ENCODE measurements at regions not wholly inside any gene's neighbourhood (a gene's known extent, or its start where the extent isn't known, plus 50 kb on each side); places are given as distances from the start of the nearest gene placed in this dataset.

DNA sequence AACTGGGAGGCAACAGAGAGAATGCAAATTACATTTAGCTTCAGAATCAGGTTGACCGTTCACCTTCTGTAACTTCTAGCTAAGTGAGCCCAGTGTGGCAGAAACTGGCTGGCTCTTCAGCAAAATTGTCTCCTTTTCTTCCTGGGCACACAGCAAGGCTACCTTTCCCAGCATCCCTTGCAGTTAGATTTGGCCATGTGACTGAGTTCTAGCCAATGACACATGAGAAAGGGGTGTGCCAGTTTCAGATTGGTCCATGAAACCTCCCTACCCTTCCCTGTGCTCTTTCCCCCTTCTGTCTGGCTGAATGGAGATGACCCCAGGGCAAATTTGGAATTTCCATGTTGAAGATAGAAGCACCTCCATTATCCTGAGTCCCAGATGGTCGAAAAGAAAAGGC is 72.5 kb upstream of the SMIM23 start (continued):
- TF ChIP-seq, protein P1, sequence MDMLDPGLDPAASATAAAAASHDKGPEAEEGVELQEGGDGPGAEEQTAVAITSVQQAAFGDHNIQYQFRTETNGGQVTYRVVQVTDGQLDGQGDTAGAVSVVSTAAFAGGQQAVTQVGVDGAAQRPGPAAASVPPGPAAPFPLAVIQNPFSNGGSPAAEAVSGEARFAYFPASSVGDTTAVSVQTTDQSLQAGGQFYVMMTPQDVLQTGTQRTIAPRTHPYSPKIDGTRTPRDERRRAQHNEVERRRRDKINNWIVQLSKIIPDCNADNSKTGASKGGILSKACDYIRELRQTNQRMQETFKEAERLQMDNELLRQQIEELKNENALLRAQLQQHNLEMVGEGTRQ (IDR thresholded peaks at IDR 0.05): no peak
- no peak for TF ChIP-seq EHF (CRISPR knock-in tag; IDR thresholded peaks at IDR 0.05)
- TF ChIP-seq TFCP2L1 (CRISPR knock-in tag; IDR thresholded peaks at IDR 0.05): no peak
- TF ChIP-seq, protein P2, sequence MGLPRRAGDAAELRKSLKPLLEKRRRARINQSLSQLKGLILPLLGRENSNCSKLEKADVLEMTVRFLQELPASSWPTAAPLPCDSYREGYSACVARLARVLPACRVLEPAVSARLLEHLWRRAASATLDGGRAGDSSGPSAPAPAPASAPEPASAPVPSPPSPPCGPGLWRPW (IDR thresholded peaks at IDR 0.05): no peak
- TF ChIP-seq, protein P3, sequence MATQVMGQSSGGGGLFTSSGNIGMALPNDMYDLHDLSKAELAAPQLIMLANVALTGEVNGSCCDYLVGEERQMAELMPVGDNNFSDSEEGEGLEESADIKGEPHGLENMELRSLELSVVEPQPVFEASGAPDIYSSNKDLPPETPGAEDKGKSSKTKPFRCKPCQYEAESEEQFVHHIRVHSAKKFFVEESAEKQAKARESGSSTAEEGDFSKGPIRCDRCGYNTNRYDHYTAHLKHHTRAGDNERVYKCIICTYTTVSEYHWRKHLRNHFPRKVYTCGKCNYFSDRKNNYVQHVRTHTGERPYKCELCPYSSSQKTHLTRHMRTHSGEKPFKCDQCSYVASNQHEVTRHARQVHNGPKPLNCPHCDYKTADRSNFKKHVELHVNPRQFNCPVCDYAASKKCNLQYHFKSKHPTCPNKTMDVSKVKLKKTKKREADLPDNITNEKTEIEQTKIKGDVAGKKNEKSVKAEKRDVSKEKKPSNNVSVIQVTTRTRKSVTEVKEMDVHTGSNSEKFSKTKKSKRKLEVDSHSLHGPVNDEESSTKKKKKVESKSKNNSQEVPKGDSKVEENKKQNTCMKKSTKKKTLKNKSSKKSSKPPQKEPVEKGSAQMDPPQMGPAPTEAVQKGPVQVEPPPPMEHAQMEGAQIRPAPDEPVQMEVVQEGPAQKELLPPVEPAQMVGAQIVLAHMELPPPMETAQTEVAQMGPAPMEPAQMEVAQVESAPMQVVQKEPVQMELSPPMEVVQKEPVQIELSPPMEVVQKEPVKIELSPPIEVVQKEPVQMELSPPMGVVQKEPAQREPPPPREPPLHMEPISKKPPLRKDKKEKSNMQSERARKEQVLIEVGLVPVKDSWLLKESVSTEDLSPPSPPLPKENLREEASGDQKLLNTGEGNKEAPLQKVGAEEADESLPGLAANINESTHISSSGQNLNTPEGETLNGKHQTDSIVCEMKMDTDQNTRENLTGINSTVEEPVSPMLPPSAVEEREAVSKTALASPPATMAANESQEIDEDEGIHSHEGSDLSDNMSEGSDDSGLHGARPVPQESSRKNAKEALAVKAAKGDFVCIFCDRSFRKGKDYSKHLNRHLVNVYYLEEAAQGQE (IDR thresholded peaks at IDR 0.05): no peak
- TF ChIP-seq RCOR1 (IDR thresholded peaks at IDR 0.05; ENCODE audit: low read depth, low read length): no peak
- no peak for TF ChIP-seq FOXS1 (CRISPR knock-in tag; IDR thresholded peaks at IDR 0.05)
- TF ChIP-seq CBX2 (IDR thresholded peaks at IDR 0.05; ENCODE audit: borderline replicate concordance, low read depth): no peak

DNA sequence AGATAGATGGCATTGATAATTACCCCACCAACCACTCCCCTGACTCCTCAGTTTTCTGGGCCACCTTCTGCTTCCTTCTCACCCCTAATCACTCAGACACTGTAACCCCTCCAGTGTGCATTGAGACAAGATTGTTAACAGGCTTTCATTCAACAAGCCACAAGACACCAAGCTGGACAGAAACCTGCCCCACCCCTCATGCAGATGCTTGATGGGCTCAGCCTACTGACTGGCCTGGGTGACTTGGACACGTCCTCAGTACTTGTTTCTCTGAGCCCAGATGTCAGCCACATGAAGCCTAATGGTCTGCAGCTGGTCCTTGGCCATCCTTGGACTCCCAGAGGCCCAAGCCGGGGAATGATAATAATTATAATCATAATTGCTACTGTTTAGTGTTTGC is 71.4 kb upstream of the SMIM23 start:
- TF ChIP-seq EHF (CRISPR knock-in tag; IDR thresholded peaks at IDR 0.05): no peak
- TF ChIP-seq JUNB (IDR thresholded peaks at IDR 0.05): no peak
- TF ChIP-seq RFX5 (IDR thresholded peaks at IDR 0.05): no peak
- TF ChIP-seq CHD4 (IDR thresholded peaks at IDR 0.05; ENCODE audit: borderline replicate concordance): no peak
- no peak for TF ChIP-seq NFE2L2 (conservative IDR thresholded peaks at IDR 0.05; ENCODE audit: low read length)
- TF ChIP-seq HOXB5 (CRISPR knock-in tag; IDR thresholded peaks at IDR 0.05): no peak
- no peak for TF ChIP-seq CBX2 (IDR thresholded peaks at IDR 0.05; ENCODE audit: borderline replicate concordance, low read depth)
- TF ChIP-seq, protein P4, sequence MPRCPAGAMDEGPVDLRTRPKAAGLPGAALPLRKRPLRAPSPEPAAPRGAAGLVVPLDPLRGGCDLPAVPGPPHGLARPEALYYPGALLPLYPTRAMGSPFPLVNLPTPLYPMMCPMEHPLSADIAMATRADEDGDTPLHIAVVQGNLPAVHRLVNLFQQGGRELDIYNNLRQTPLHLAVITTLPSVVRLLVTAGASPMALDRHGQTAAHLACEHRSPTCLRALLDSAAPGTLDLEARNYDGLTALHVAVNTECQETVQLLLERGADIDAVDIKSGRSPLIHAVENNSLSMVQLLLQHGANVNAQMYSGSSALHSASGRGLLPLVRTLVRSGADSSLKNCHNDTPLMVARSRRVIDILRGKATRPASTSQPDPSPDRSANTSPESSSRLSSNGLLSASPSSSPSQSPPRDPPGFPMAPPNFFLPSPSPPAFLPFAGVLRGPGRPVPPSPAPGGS (IDR thresholded peaks at IDR 0.05): no peak
- no peak for TF ChIP-seq MAZ (IDR thresholded peaks at IDR 0.05; ENCODE audit: borderline replicate concordance, low read depth, low read length)
- 6% methylated on average over 2 of the region's 2 CpGs for WGBS (ENCODE audit: missing lambda C conversion rate)
- H3K27ac ChIP-seq: no peak overlapping the region
- FAIRE-seq (no peak), ATAC-seq (no peak), DNase-seq (ENCODE audit: low read depth in 1 of 2, low spot score in 1 of 2) (no peak)
- POLR2A ChIA-PET: no interaction called here
- no peak overlapping the region for H3K4me3 ChIP-seq
- H3K9me3 ChIP-seq: no peaks in the 10 kb centered on the region
- CTCF ChIA-PET: no interaction called here
- no peaks in the 10 kb centered on the region for H3K4me1 ChIP-seq
- H3K4me2 ChIP-seq: no peak overlapping the region

DNA sequence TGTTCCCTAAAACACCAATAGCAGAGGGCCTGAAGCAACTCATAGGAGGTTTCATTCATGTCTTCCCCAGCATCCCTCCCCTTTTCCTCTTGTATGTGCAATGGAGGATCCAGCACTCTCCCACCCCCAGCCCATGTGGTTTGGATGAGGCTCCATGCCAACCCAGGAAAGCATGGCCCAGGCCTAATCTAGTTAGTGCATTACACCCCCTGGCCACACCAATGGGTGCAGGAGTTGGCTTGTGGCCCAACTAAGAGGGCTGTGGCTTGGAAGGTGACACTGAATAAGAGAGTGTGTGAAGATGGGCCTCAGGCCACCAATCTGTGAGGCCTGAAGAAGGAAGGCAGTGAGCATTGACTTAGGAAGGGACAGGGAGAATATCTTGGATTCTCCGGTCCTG is 70.8 kb upstream of the SMIM23 start:
- Histone ChIP-seq H3K4me1 (no peaks in the 10 kb centered on the region), H3K27ac (no peak overlapping the region), H3K9me3 (no peaks in the 10 kb centered on the region), H3K4me2 (no peak overlapping the region), H3K4me3 (no peak overlapping the region)
- 23% methylated on average over 1 of the region's 1 CpG for WGBS (ENCODE audit: missing lambda C conversion rate)
- TF ChIP-seq RNF2 (IDR thresholded peaks at IDR 0.05; ENCODE audit: borderline replicate concordance, low read depth) (no peak), NR3C1 (IDR thresholded peaks at IDR 0.05) (no peak), HDAC2 (IDR thresholded peaks at IDR 0.05) (no peak), KDM1A (IDR thresholded peaks at IDR 0.05; ENCODE audit: low read depth) (no peak), RCOR1 (IDR thresholded peaks at IDR 0.05; ENCODE audit: low read depth, low read length) (no peak), JUN (IDR thresholded peaks at IDR 0.05) (no peak), TP53 (CRISPR knock-in tag; IDR thresholded peaks at IDR 0.05) (no peak), FOSL2 (IDR thresholded peaks at IDR 0.05) (no peak), FOSL2 (CRISPR knock-in tag; IDR thresholded peaks at IDR 0.05) (no peak), FOXS1 (CRISPR knock-in tag; IDR thresholded peaks at IDR 0.05) (no peak), ESRRA (IDR thresholded peaks at IDR 0.05; ENCODE audit: borderline replicate concordance, low read length) (no peak), ZSCAN20 (CRISPR knock-in tag; IDR thresholded peaks at IDR 0.05) (no peak), CHD4 (IDR thresholded peaks at IDR 0.05; ENCODE audit: borderline replicate concordance) (no peak)
- TF ChIP-seq, protein P5, sequence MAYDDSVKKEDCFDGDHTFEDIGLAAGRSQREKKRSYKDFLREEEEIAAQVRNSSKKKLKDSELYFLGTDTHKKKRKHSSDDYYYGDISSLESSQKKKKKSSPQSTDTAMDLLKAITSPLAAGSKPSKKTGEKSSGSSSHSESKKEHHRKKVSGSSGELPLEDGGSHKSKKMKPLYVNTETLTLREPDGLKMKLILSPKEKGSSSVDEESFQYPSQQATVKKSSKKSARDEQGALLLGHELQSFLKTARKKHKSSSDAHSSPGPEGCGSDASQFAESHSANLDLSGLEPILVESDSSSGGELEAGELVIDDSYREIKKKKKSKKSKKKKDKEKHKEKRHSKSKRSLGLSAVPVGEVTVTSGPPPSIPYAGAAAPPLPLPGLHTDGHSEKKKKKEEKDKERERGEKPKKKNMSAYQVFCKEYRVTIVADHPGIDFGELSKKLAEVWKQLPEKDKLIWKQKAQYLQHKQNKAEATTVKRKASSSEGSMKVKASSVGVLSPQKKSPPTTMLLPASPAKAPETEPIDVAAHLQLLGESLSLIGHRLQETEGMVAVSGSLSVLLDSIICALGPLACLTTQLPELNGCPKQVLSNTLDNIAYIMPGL (CRISPR knock-in tag; IDR thresholded peaks at IDR 0.05; ENCODE audit: borderline replicate concordance): no peak
- POLR2A ChIA-PET: no interaction called here
- CTCF ChIA-PET: no interaction called here
- DNase-seq (ENCODE audit: low read depth in 1 of 2, low spot score in 1 of 2) (no peak), FAIRE-seq (no peak), ATAC-seq (no peak)
